ENCODE measurements at regions not wholly inside any gene's neighbourhood (a gene's known extent, or its start where the extent isn't known, plus 50 kb on each side); places are given as distances from the start of the nearest gene placed in this dataset.

DNA sequence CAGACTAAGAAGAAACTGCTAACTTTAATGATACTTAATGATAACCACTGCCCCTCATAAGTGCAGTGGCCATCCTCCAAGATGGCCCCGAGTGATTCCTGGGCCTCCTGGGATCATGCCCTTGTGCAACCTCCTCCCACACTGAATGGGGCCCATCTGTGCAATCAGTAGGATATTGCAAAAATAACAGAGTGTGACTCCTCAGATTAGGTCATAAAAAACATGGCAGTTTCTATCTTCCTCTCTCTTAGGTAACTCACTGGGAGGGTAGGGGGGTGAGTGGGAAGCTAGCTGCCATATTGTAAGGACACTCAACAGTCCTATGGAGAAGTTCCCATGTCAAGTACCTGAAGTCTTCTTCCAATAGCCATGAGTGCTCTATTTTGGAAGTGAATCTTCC, 173.0 kb downstream of the SHQ1 start:
- Histone ChIP-seq H3K27me3 (ENCODE audit: low read length) (no peaks in the 10 kb centered on the region), H3F3A (ENCODE audit: insufficient read depth) (no peaks in the 10 kb centered on the region), H4K20me1 (ENCODE audit: low read depth, low read length) (no peaks in the 10 kb centered on the region), H3K79me2 (ENCODE audit: insufficient read depth, low read length) (no peaks in the 10 kb centered on the region), H3K9ac (ENCODE audit: low read length) (no peak overlapping the region), H3K9me3 (ENCODE audit: insufficient read depth, low read length) (no peaks in the 10 kb centered on the region), H3K27ac (ENCODE audit: low read depth, low read length) (no peak overlapping the region), H3K9me2 (replicated peaks; ENCODE audit: insufficient read depth, low read length) (no peaks in the 10 kb centered on the region), H3K4me2 (ENCODE audit: low read depth, low read length, poor library complexity, severe bottlenecking) (no peak overlapping the region), H3K36me3 (ENCODE audit: low read length) (no peaks in the 10 kb centered on the region), H3K4me3 (ENCODE audit: insufficient read depth, low read length, poor library complexity, severe bottlenecking) (no peak overlapping the region), H2AFZ (ENCODE audit: low read depth, low read length, severe bottlenecking) (no peak overlapping the region)
- TF ChIP-seq EZH2phosphoT487 (conservative IDR thresholded peaks at IDR 0.05; ENCODE audit: low read length), result no peak
- TF ChIP-seq, protein P1, sequence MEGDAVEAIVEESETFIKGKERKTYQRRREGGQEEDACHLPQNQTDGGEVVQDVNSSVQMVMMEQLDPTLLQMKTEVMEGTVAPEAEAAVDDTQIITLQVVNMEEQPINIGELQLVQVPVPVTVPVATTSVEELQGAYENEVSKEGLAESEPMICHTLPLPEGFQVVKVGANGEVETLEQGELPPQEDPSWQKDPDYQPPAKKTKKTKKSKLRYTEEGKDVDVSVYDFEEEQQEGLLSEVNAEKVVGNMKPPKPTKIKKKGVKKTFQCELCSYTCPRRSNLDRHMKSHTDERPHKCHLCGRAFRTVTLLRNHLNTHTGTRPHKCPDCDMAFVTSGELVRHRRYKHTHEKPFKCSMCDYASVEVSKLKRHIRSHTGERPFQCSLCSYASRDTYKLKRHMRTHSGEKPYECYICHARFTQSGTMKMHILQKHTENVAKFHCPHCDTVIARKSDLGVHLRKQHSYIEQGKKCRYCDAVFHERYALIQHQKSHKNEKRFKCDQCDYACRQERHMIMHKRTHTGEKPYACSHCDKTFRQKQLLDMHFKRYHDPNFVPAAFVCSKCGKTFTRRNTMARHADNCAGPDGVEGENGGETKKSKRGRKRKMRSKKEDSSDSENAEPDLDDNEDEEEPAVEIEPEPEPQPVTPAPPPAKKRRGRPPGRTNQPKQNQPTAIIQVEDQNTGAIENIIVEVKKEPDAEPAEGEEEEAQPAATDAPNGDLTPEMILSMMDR (IDR thresholded peaks at IDR 0.05; ENCODE audit: insufficient read depth, low read length, poor library complexity, severe bottlenecking), result no peak

GRCh38 chr3:72673011-72673771, 175.1 kb downstream of the SHQ1 start:
- H3F3A ChIP-seq (ENCODE audit: insufficient read depth), result no peaks in the 10 kb centered on the region
- no peak overlapping the region for H3K4me2 ChIP-seq (ENCODE audit: low read depth, low read length, poor library complexity, severe bottlenecking)

GRCh38 chr3:72669224-72669623, 179.0 kb downstream of the SHQ1 start:
- TF ChIP-seq EZH2phosphoT487 (conservative IDR thresholded peaks at IDR 0.05; ENCODE audit: low read length), result no peak
- TF ChIP-seq, protein P1 (IDR thresholded peaks at IDR 0.05; ENCODE audit: insufficient read depth, low read length, poor library complexity, severe bottlenecking), result no peak
- no peak overlapping the region for H3K9ac ChIP-seq (ENCODE audit: low read length)

More at GRCh38 chr3:72673011-72673771, 175.1 kb downstream of the SHQ1 start:
- Histone ChIP-seq H3K9ac (ENCODE audit: low read length) (no peak overlapping the region), H3K79me2 (ENCODE audit: insufficient read depth, low read length) (no peaks in the 10 kb centered on the region), H3K36me3 (ENCODE audit: low read length) (no peaks in the 10 kb centered on the region), H3K27me3 (ENCODE audit: low read length) (no peaks in the 10 kb centered on the region), H3K4me3 (ENCODE audit: insufficient read depth, low read length, poor library complexity, severe bottlenecking) (no peak overlapping the region), H4K20me1 (ENCODE audit: low read depth, low read length) (no peaks in the 10 kb centered on the region), H3K27ac (ENCODE audit: low read depth, low read length) (no peak overlapping the region), H3K9me2 (replicated peaks; ENCODE audit: insufficient read depth, low read length) (no peaks in the 10 kb centered on the region), H2AFZ (ENCODE audit: low read depth, low read length, severe bottlenecking) (no peak overlapping the region), H3K9me3 (ENCODE audit: insufficient read depth, low read length) (no peaks in the 10 kb centered on the region)
- TF ChIP-seq EZH2phosphoT487 (conservative IDR thresholded peaks at IDR 0.05; ENCODE audit: low read length), result no peak
- TF ChIP-seq, protein P1 (IDR thresholded peaks at IDR 0.05; ENCODE audit: insufficient read depth, low read length, poor library complexity, severe bottlenecking), result no peak

More at GRCh38 chr3:72669224-72669623, 179.0 kb downstream of the SHQ1 start:
- Histone ChIP-seq H3K4me3 (ENCODE audit: insufficient read depth, low read length, poor library complexity, severe bottlenecking) (no peak overlapping the region), H3K9me2 (replicated peaks; ENCODE audit: insufficient read depth, low read length) (no peaks in the 10 kb centered on the region), H3K27me3 (ENCODE audit: low read length) (no peaks in the 10 kb centered on the region), H4K20me1 (ENCODE audit: low read depth, low read length) (no peaks in the 10 kb centered on the region), H3F3A (ENCODE audit: insufficient read depth) (no peaks in the 10 kb centered on the region), H3K9me3 (ENCODE audit: insufficient read depth, low read length) (no peaks in the 10 kb centered on the region), H3K27ac (ENCODE audit: low read depth, low read length) (no peak overlapping the region), H3K36me3 (ENCODE audit: low read length) (no peaks in the 10 kb centered on the region), H2AFZ (ENCODE audit: low read depth, low read length, severe bottlenecking) (no peak overlapping the region), H3K79me2 (ENCODE audit: insufficient read depth, low read length) (no peaks in the 10 kb centered on the region), H3K4me2 (ENCODE audit: low read depth, low read length, poor library complexity, severe bottlenecking) (no peak overlapping the region)

Measured in SU-DHL-6 (cell line).